GM23338 (cell line): ENCODE measurements at regions not wholly inside any gene's neighbourhood (a gene's known extent, or its start where the extent isn't known, plus 50 kb on each side); places are given as distances from the start of the nearest gene placed in this dataset.

Experiments used
- CREB1 ChIP-seq: fragments of 250-450 bp; sonication (Bioruptor Pico); IDR thresholded peaks from 2 replicates; pipeline ENCODE4 v1.5.0; 2020; ENCODE audit warnings: low read depth, mild to moderate bottlenecking, moderate library complexity
- CTCF ChIP-seq, 2 experiments: fragments of 200-600 bp in 1 of 2; sonication (generic) in 1 of 2; conservative IDR thresholded peaks; 2 replicates each; pipeline versions ENCODE4 v1.5.1 to v1.6.1; 2016 to 2017; ENCODE audit warnings: antibody characterized with exemption in 2 of 2, low read depth in 2 of 2, mild to moderate bottlenecking in 2 of 2, moderate library complexity in 1 of 2
- ETS1 ChIP-seq: IDR thresholded peaks from 2 replicates; pipeline ENCODE4 v1.6.1; 2016; ENCODE audit warnings: antibody characterized with exemption
- EZH2 ChIP-seq: fragments of 200-600 bp; sonication (generic); IDR thresholded peaks from one replicate; pipeline ENCODE4 v1.8.0; 2017; ENCODE audit warnings: antibody characterized with exemption, mild to moderate bottlenecking, low read depth; ENCODE audit not compliant: unreplicated experiment

GRCh38 chr4:31415629-31416028 is 695.5 kb downstream of the PCDH7 start:
- TF ChIP-seq CTCF (conservative IDR thresholded peaks at IDR 0.05; ENCODE audit: low read depth in 2 of 2) (no peak), ETS1 (no peak), CREB1 (CRISPR knock-in tag) (no peak), EZH2 (no peak)
